Coronary artery (tissue), 2 donors: ENCODE measurements at regions not wholly inside any gene's neighbourhood (a gene's known extent, or its start where the extent isn't known, plus 50 kb on each side); places are given as distances from the start of the nearest gene placed in this dataset.
A peak's percentile ranks its signal among the peaks of the same experiment; 100 is the strongest.

Experiments
- DNase-seq: peaks from one replicate; pipeline ENCODE4 v3.0.0-alpha.2; 2017; ENCODE audit warnings: low spot score
- H3K27ac ChIP-seq, 2 donors: fragments of 200-600 bp; sonication (generic); one replicate each; pipeline ENCODE4 v1.5.1; 2016 to 2019
- H3K4me3 ChIP-seq: fragments of 200-600 bp; sonication (generic); 2 replicates; pipeline ENCODE4 v1.5.1; 2016; ENCODE audit warnings: mild to moderate bottlenecking, moderate library complexity
- TF ChIP-seq, protein P1 (sequence below): fragments of 200-600 bp; sonication (generic); IDR thresholded peaks from one replicate; pipeline ENCODE4 v1.5.1; 2019; ENCODE audit warnings: antibody characterized with exemption

DNA sequence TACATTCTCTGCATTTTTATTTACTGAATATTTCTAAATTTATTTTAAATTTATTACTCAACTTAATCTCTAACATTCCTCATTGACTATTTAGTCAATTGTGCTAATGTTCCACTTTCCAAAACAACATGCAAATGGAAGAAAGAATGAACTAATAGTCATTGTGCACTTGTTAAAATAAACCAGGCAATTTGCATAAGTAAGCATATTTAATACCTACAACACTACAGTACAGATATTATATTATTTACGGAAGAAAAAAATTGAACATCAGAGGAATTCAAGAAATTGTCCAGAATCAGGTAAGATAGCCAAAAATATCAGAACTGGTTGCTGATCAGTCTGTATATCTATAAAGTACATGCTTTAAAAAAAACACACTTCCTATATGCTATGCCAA is 320.5 kb downstream of the CENPW start:
- no peak for DNase-seq
- H3K27ac ChIP-seq = no peak overlapping the region
- TF ChIP-seq, protein P1, sequence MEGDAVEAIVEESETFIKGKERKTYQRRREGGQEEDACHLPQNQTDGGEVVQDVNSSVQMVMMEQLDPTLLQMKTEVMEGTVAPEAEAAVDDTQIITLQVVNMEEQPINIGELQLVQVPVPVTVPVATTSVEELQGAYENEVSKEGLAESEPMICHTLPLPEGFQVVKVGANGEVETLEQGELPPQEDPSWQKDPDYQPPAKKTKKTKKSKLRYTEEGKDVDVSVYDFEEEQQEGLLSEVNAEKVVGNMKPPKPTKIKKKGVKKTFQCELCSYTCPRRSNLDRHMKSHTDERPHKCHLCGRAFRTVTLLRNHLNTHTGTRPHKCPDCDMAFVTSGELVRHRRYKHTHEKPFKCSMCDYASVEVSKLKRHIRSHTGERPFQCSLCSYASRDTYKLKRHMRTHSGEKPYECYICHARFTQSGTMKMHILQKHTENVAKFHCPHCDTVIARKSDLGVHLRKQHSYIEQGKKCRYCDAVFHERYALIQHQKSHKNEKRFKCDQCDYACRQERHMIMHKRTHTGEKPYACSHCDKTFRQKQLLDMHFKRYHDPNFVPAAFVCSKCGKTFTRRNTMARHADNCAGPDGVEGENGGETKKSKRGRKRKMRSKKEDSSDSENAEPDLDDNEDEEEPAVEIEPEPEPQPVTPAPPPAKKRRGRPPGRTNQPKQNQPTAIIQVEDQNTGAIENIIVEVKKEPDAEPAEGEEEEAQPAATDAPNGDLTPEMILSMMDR = no peak
- H3K4me3 ChIP-seq = no peak overlapping the region

DNA sequence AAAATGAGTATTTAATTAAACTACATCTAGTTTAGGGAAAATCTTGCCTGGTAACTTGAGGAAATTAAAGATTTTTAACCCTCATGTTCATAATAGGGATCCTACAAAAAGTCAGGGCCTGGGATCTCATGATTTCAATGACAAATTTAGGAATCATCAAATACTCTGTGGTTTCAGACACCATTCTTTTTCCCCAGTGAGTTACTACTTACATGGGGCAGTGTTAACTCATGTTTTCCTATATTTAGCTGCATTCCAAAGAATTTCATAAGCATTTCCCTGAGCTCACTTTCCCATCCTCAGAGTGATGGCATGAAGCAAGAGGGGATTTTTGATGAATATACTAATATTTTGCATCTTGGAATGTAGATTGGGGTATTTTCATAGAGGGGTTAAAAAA is 321.7 kb downstream of the CENPW start:
- no peak for DNase-seq
- H3K4me3 ChIP-seq = no peak overlapping the region
- H3K27ac ChIP-seq = no peak overlapping the region
- TF ChIP-seq, protein P1 = no peak

DNA sequence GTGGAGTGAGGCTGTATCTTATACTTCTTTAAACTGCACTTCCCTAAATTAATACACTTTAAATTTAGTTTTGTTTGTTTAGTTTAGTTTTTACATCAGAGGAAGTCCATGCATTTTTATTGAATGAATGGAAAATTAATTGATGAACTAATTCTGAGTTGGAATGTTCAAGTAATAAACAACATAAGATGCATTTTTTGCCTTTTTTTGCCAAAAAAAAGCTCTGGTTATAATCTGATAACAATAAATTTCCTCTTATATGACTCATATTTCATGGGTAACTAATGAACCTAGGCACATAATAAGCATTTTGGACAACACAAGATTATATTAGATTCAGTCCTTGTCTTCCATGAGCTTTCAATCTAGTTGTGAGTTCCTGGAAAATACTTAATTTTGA is 323.1 kb downstream of the CENPW start:
- TF ChIP-seq, protein P1 = no peak
- H3K4me3 ChIP-seq = no peak overlapping the region

DNA sequence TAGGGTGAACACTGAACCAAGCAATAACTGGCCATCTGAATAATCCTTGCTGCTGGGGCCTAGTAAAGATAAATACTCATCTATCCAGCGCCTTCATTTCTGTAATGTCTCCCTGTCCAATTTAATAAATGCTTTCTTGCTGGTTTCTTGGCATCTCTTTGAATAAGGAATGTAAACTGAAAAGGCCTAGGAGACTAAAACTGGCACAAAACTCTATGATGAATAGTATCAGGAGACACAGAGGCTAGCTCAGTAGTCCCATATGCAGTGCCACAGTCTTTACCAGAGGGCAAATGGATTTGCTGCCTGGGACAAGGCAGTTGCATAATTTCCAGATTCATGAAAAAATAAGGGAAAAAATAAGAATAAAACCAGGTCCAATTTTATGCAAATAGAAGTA is 324.4 kb downstream of the CENPW start:
- TF ChIP-seq, protein P1 = no peak
- no peak for DNase-seq
- Histone ChIP-seq H3K27ac (peak overlapping the region in 1 of 2 donors; percentile 15), H3K4me3 (no peak overlapping the region)

More for the DNA sequence above, 323.1 kb downstream of the CENPW start:
- DNase-seq = no peak
- H3K27ac ChIP-seq = no peak overlapping the region

DNA sequence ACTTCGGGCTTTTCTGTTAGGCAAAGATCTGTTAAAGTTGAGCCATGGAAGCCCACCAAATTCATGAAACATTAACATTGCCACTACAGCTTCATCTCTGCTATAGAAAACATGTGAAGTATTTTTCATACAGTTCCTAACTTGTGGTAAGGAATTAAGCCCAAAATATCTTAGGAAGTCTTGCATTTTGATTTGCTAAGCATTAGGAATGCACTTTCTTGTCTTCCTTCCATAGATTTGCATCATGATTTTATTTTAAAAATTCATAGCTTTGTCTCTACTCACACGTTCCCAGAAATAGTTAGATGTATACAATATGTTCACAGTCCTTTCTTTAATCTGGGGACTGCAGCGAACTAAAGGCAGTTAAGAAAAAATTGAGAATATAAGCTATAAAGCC is 325.6 kb downstream of the CENPW start:
- DNase-seq = no peak
- no peak overlapping the region for H3K27ac ChIP-seq
- no peak overlapping the region for H3K4me3 ChIP-seq
- TF ChIP-seq, protein P1 = no peak

DNA sequence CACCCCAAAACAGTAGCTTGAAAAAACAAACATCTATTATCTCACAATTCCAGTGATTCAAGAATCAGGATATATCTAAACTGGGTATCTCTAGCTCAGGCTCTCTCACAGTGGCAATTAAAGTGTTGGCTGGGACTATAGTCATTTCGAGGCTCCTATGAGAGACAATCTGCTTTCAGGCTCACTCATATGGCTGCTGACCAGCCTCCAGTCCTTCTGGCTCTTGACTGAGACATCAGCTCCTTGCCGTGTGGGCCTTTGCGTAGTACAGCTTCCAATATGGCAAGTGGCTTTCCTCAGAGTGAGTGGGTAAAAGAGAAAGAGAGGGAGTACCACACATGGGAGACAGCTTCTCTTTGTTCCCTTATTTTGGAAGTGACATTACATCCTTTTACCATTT is 327.2 kb downstream of the CENPW start:
- H3K27ac ChIP-seq = no peak overlapping the region
- no peak overlapping the region for H3K4me3 ChIP-seq
- TF ChIP-seq, protein P1 = no peak
- DNase-seq = no peak

DNA sequence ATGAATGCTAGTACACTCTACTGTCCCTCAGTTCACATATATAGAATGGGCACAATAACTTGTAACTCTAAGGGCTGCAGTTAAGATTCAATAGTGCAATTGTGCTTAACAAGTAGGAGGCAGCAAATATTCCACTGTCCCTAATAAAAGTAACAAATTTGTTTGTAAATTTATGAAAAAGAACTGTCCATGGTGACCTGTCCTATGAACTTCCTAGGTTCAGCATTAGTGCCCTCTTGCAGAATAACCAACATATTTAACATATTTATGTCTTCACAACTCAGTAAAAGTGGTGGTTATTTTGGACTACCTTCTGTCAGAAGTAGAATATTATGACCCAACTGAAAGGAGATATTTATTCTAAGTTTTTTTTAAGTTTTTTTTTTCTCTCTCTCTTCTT is 327.8 kb downstream of the CENPW start:
- no peak overlapping the region for H3K4me3 ChIP-seq
- DNase-seq = no peak
- TF ChIP-seq, protein P1 = no peak
- H3K27ac ChIP-seq = no peak overlapping the region
